ENCODE measurements at regions not wholly inside any gene's neighbourhood (a gene's known extent, or its start where the extent isn't known, plus 50 kb on each side); places are given as distances from the start of the nearest gene placed in this dataset.

DNA sequence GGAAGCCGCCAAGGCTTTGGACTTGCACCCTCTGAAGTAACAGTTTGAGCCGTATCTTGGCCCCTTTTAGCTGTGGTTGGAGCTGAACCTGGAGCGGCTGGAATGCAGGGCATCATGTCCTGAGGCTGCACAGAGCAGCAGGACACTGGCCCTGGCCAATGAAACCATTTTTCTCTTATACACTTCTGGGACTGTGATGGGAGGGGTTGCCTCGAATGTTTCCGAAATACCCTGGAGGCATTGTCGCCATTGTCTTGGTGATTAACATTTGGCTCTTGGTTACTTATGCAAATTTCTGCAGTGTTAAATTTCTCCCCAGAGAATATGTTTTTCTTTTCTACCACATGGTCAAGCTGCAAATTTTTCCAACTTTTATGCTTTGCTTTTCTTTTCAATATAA is 137.2 kb downstream of the MAGEC1 start:
- peaks cover 30% of the 10 kb centered on the region for H3K9me3 Mint-ChIP-seq
- H3K36me3 Mint-ChIP-seq (ENCODE audit: low read depth) = no peaks in the 10 kb centered on the region
- TF ChIP-seq, protein P1, sequence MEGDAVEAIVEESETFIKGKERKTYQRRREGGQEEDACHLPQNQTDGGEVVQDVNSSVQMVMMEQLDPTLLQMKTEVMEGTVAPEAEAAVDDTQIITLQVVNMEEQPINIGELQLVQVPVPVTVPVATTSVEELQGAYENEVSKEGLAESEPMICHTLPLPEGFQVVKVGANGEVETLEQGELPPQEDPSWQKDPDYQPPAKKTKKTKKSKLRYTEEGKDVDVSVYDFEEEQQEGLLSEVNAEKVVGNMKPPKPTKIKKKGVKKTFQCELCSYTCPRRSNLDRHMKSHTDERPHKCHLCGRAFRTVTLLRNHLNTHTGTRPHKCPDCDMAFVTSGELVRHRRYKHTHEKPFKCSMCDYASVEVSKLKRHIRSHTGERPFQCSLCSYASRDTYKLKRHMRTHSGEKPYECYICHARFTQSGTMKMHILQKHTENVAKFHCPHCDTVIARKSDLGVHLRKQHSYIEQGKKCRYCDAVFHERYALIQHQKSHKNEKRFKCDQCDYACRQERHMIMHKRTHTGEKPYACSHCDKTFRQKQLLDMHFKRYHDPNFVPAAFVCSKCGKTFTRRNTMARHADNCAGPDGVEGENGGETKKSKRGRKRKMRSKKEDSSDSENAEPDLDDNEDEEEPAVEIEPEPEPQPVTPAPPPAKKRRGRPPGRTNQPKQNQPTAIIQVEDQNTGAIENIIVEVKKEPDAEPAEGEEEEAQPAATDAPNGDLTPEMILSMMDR (IDR thresholded peaks at IDR 0.05) = no peak
- no peak overlapping the region for H3K4me3 Mint-ChIP-seq
- H3K4me1 Mint-ChIP-seq = no peaks in the 10 kb centered on the region
- H3K27me3 Mint-ChIP-seq (ENCODE audit: low read depth, poor library complexity) = no peaks in the 10 kb centered on the region
- no peak for DNase-seq
- no peak overlapping the region for H3K27ac Mint-ChIP-seq

DNA sequence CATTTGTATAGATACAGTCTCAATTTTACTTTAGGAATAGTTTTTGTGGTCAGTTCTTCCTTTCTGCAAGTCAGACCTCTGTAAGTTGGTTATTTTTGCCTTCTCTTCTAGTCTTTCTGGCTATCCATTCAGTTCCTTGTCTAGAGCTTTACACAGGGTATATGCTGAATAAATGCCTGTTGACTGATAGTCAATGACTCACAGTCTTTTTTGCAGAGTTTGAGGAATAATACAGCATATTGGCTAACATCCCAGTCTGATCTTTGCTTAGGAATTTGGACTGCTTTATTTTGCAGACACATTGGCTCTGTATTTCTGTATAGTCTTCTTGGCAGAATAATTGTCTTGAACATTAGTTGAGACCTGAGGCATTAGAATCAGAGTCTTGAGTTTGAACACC is 132.4 kb downstream of the MAGEC1 start:
- H3K9me3 Mint-ChIP-seq = peaks cover 22% of the 10 kb centered on the region
- H3K4me3 Mint-ChIP-seq = no peak overlapping the region
- TF ChIP-seq, protein P1 (IDR thresholded peaks at IDR 0.05) = no peak
- DNase-seq = no peak
- no peaks in the 10 kb centered on the region for H3K36me3 Mint-ChIP-seq (ENCODE audit: low read depth)
- H3K27me3 Mint-ChIP-seq (ENCODE audit: low read depth, poor library complexity) = no peaks in the 10 kb centered on the region
- no peaks in the 10 kb centered on the region for H3K4me1 Mint-ChIP-seq
- H3K27ac Mint-ChIP-seq = no peak overlapping the region

DNA sequence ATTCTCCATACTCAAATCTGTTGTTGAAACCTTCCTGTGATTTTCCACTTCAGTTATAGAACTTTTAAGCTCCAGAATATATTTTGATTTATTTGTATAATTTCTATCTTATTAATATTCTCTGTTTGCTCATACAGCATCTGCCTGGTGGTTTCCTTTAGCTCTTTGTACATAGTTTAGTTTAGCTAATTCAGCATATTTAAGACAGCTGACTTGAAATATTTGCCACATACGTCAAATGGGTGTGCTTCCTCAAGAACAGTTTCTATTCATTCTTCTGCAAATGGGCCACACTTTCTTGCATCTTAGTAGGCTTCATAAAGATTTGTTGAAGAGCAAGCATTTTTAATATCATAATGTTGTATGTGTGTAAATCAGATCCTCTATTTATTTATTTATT is 101.8 kb downstream of the MAGEC1 start:
- DNase-seq = no peak
- TF ChIP-seq, protein P1 (IDR thresholded peaks at IDR 0.05) = no peak
- Mint-ChIP-seq H3K36me3 (ENCODE audit: low read depth) (no peaks in the 10 kb centered on the region), H3K4me3 (no peak overlapping the region), H3K4me1 (no peaks in the 10 kb centered on the region), H3K27ac (no peak overlapping the region), H3K9me3 (peaks cover 24% of the 10 kb centered on the region), H3K27me3 (ENCODE audit: low read depth, poor library complexity) (no peaks in the 10 kb centered on the region)

DNA sequence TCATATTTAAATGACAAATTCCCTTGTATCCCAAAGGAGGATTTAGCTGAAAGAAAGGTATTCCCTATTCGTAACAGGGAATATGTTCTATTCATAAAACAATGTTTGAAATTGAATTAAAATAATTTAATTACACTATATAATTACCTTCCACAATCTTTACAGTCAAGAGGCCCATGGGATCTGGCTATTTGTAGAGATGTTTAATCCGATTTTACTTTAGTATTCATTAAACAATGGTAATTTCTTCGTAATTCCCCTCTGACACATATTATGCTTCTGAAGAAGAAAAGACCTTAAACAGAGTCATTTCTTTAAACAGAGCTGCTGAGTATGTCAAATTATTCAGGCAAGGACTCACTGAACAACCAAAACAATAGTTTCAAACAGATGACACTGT is 98.8 kb downstream of the MAGEC1 start:
- Mint-ChIP-seq H3K27me3 (ENCODE audit: low read depth, poor library complexity) (no peaks in the 10 kb centered on the region), H3K9me3 (peaks cover 16% of the 10 kb centered on the region), H3K36me3 (ENCODE audit: low read depth) (no peaks in the 10 kb centered on the region), H3K27ac (no peak overlapping the region), H3K4me3 (no peak overlapping the region), H3K4me1 (no peaks in the 10 kb centered on the region)
- no peak for DNase-seq
- TF ChIP-seq, protein P1 (IDR thresholded peaks at IDR 0.05) = no peak

DNA sequence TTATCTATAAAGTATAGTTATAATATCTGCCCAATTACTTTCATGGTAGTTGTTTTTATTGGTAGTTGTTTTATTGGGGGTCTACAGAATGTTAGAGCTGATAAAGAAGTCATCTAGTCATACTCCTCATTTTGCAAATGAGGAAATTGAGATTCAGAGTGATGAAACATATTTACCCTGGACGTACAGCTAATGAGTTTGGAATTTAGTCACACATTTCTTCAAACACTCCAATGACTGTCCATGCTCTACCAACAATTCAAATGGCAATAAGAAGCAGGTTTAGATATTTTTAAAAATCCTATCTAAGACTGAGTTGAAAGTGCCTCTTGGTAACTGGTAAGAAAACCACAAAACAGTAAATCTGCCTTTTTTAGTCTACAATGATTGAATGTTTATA is 98.2 kb downstream of the MAGEC1 start:
- no peak overlapping the region for H3K4me3 Mint-ChIP-seq
- no peaks in the 10 kb centered on the region for H3K4me1 Mint-ChIP-seq
- no peak overlapping the region for H3K27ac Mint-ChIP-seq
- H3K36me3 Mint-ChIP-seq (ENCODE audit: low read depth) = no peaks in the 10 kb centered on the region
- peaks cover 16% of the 10 kb centered on the region for H3K9me3 Mint-ChIP-seq
- TF ChIP-seq, protein P1 (IDR thresholded peaks at IDR 0.05) = no peak
- no peaks in the 10 kb centered on the region for H3K27me3 Mint-ChIP-seq (ENCODE audit: low read depth, poor library complexity)
- no peak for DNase-seq

DNA sequence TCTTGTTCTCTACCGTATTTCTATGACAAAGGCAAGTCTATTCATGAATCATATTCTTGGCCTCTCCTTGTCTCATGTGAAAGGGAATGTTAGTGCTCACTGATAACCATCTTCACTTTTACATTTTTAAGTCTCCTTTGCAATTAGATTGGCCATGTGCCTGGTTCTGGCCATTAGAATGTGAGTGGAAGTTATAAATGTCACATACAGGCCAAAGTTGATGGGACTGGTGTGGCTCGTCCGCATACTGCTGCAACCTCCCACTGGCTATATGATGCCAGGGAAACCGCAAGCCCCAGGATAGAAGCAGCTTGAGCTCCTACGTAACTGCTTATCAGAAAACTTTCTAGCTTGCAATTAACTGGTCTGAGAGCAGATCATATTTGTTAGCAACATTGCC is 86.1 kb downstream of the MAGEC1 start:
- no peaks in the 10 kb centered on the region for H3K27me3 Mint-ChIP-seq (ENCODE audit: low read depth, poor library complexity)
- H3K4me3 Mint-ChIP-seq = no peak overlapping the region
- DNase-seq = no peak
- no peaks in the 10 kb centered on the region for H3K36me3 Mint-ChIP-seq (ENCODE audit: low read depth)
- TF ChIP-seq, protein P1 (IDR thresholded peaks at IDR 0.05) = no peak
- no peak overlapping the region for H3K27ac Mint-ChIP-seq
- H3K9me3 Mint-ChIP-seq = peaks cover 30% of the 10 kb centered on the region
- no peaks in the 10 kb centered on the region for H3K4me1 Mint-ChIP-seq

Measured in nephron progenitor cell (in vitro differentiated cells).